ENCODE measurements at regions not wholly inside any gene's neighbourhood (a gene's known extent, or its start where the extent isn't known, plus 50 kb on each side); places are given as distances from the start of the nearest gene placed in this dataset.
"Not testable (repeated sequence)": the region's sequence is repeated elsewhere in the genome, so short reads cannot be mapped to it uniquely, and the experiment has no call there.

GRCh38 chr7:65141894-65142293 lies 135.4 kb upstream of the ERV3-1 start:
- DNase-seq (ENCODE audit: low read depth, low spot score); CTCF ChIA-PET; H3K27ac ChIP-seq (ENCODE audit: low read depth, low read length); H3K27me3 ChIP-seq (ENCODE audit: control insufficient read depth, insufficient read depth, low read length); H3K9me3 ChIP-seq (ENCODE audit: control insufficient read depth, insufficient read depth, low read length); H3K4me3 ChIP-seq (ENCODE audit: low read depth, low read length); POLR2A ChIA-PET: not testable (repeated sequence)

- CTCF ChIA-PET; DNase-seq (ENCODE audit: low read depth, low spot score); H3K27me3 ChIP-seq (ENCODE audit: control insufficient read depth, insufficient read depth, low read length); POLR2A ChIA-PET; H3K4me3 ChIP-seq (ENCODE audit: low read depth, low read length); H3K9me3 ChIP-seq (ENCODE audit: control insufficient read depth, insufficient read depth, low read length); H3K27ac ChIP-seq (ENCODE audit: low read depth, low read length): not testable (repeated sequence)
These were observed 134.9 kb upstream of the ERV3-1 start for GRCh38 chr7:65141405-65141778.

- CTCF ChIA-PET; H3K27me3 ChIP-seq (ENCODE audit: control insufficient read depth, insufficient read depth, low read length); H3K4me3 ChIP-seq (ENCODE audit: low read depth, low read length); H3K9me3 ChIP-seq (ENCODE audit: control insufficient read depth, insufficient read depth, low read length); H3K27ac ChIP-seq (ENCODE audit: low read depth, low read length); POLR2A ChIA-PET; DNase-seq (ENCODE audit: low read depth, low spot score): not testable (repeated sequence)
These were observed 134.3 kb upstream of the ERV3-1 start for GRCh38 chr7:65140543-65141404.

- DNase-seq (ENCODE audit: low read depth, low spot score); H3K27me3 ChIP-seq (ENCODE audit: control insufficient read depth, insufficient read depth, low read length); POLR2A ChIA-PET; CTCF ChIA-PET; H3K9me3 ChIP-seq (ENCODE audit: control insufficient read depth, insufficient read depth, low read length); H3K27ac ChIP-seq (ENCODE audit: low read depth, low read length); H3K4me3 ChIP-seq (ENCODE audit: low read depth, low read length): not testable (repeated sequence)
These were observed 130.4 kb upstream of the ERV3-1 start for GRCh38 chr7:65136850-65137249.

- H3K4me3 ChIP-seq (ENCODE audit: low read depth, low read length); DNase-seq (ENCODE audit: low read depth, low spot score); H3K27me3 ChIP-seq (ENCODE audit: control insufficient read depth, insufficient read depth, low read length); H3K27ac ChIP-seq (ENCODE audit: low read depth, low read length); H3K9me3 ChIP-seq (ENCODE audit: control insufficient read depth, insufficient read depth, low read length); CTCF ChIA-PET; POLR2A ChIA-PET: not testable (repeated sequence)
These were observed 126.6 kb upstream of the ERV3-1 start for GRCh38 chr7:65133087-65133486.

GRCh38 chr7:65132256-65132655 lies 125.8 kb upstream of the ERV3-1 start:
- DNase-seq (ENCODE audit: low read depth, low spot score); H3K27ac ChIP-seq (ENCODE audit: low read depth, low read length); H3K9me3 ChIP-seq (ENCODE audit: control insufficient read depth, insufficient read depth, low read length); H3K4me3 ChIP-seq (ENCODE audit: low read depth, low read length); H3K27me3 ChIP-seq (ENCODE audit: control insufficient read depth, insufficient read depth, low read length); CTCF ChIA-PET; POLR2A ChIA-PET: not testable (repeated sequence)

GRCh38 chr7:65127364-65127763 lies 120.9 kb upstream of the ERV3-1 start:
- H3K27me3 ChIP-seq (ENCODE audit: control insufficient read depth, insufficient read depth, low read length); CTCF ChIA-PET; DNase-seq (ENCODE audit: low read depth, low spot score); POLR2A ChIA-PET; H3K4me3 ChIP-seq (ENCODE audit: low read depth, low read length); H3K27ac ChIP-seq (ENCODE audit: low read depth, low read length); H3K9me3 ChIP-seq (ENCODE audit: control insufficient read depth, insufficient read depth, low read length): not testable (repeated sequence)

- POLR2A ChIA-PET; H3K9me3 ChIP-seq (ENCODE audit: control insufficient read depth, insufficient read depth, low read length); H3K27me3 ChIP-seq (ENCODE audit: control insufficient read depth, insufficient read depth, low read length); H3K27ac ChIP-seq (ENCODE audit: low read depth, low read length); CTCF ChIA-PET; H3K4me3 ChIP-seq (ENCODE audit: low read depth, low read length); DNase-seq (ENCODE audit: low read depth, low spot score): not testable (repeated sequence)
These were observed 118.1 kb upstream of the ERV3-1 start for GRCh38 chr7:65124600-65124999.

- H3K27me3 ChIP-seq (ENCODE audit: control insufficient read depth, insufficient read depth, low read length); POLR2A ChIA-PET; H3K27ac ChIP-seq (ENCODE audit: low read depth, low read length); DNase-seq (ENCODE audit: low read depth, low spot score); H3K4me3 ChIP-seq (ENCODE audit: low read depth, low read length); H3K9me3 ChIP-seq (ENCODE audit: control insufficient read depth, insufficient read depth, low read length); CTCF ChIA-PET: not testable (repeated sequence)
These were observed 99.2 kb upstream of the ERV3-1 start for GRCh38 chr7:65105650-65106203.

GRCh38 chr7:65100499-65100898 lies 94.0 kb upstream of the ERV3-1 start:
- H3K9me3 ChIP-seq (ENCODE audit: control insufficient read depth, insufficient read depth, low read length); CTCF ChIA-PET; DNase-seq (ENCODE audit: low read depth, low spot score); H3K27ac ChIP-seq (ENCODE audit: low read depth, low read length); POLR2A ChIA-PET; H3K4me3 ChIP-seq (ENCODE audit: low read depth, low read length); H3K27me3 ChIP-seq (ENCODE audit: control insufficient read depth, insufficient read depth, low read length): not testable (repeated sequence)

- H3K27ac ChIP-seq (ENCODE audit: low read depth, low read length); H3K9me3 ChIP-seq (ENCODE audit: control insufficient read depth, insufficient read depth, low read length); DNase-seq (ENCODE audit: low read depth, low spot score); H3K27me3 ChIP-seq (ENCODE audit: control insufficient read depth, insufficient read depth, low read length); CTCF ChIA-PET: not testable (repeated sequence)
- H3K4me3 ChIP-seq (ENCODE audit: low read depth, low read length): peak overlapping the region; percentile 88
- POLR2A ChIA-PET: interaction anchor here (0.7 kb wide), 1 partner anchor 75 kb away, joined by 3 read pairs; the partner anchor contains the start of gene ERV3-1
These were observed 75.2 kb upstream of the ERV3-1 start for GRCh38 chr7:65081669-65082055.

- peak; percentile 67 for DNase-seq (ENCODE audit: low read depth, low spot score)
- H3K9me3 ChIP-seq (ENCODE audit: control insufficient read depth, insufficient read depth, low read length); CTCF ChIA-PET; H3K27ac ChIP-seq (ENCODE audit: low read depth, low read length); H3K27me3 ChIP-seq (ENCODE audit: control insufficient read depth, insufficient read depth, low read length): not testable (repeated sequence)
- H3K4me3 ChIP-seq (ENCODE audit: low read depth, low read length): peak overlapping the region; percentile 88
- POLR2A ChIA-PET: interaction anchor here (0.7 kb wide), 1 partner anchor 74 kb away, joined by 3 read pairs; the partner anchor contains the start of gene ERV3-1
These were observed 74.5 kb upstream of the ERV3-1 start for GRCh38 chr7:65080799-65081668.

All from AG04450 (cell line).